ENCODE measurements at regions not wholly inside any gene's neighbourhood (a gene's known extent, or its start where the extent isn't known, plus 50 kb on each side); places are given as distances from the start of the nearest gene placed in this dataset.

DNA sequence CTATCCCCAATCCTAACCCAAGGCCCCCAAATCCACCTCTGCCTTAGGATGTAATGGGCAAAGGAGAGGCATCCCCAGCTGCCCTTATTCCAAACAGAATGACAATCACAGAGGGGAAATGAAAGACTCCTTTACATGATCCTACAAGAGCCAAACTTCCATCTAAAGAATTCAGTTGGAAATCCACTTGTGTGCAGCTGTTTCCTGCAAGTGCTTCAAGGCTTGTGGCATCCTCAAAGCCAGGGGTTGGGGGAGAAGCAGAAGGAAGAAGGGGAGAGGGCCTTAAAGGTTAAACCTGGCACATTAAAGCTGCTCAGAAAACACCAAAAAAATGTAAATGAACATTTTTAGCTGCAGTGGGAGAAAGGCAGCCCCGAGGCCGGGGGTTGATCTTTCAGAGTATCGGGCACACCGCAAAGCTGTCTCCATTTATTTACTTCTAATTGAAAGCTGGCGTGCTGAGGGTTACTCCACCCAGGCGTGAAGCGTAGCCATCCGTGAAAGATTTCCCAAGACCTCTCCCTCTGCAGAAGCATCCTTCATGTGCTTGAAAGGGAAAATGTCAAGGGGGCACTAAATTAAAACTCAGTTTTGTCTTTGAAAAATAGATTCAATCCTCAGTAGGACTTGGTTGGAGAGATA, 217.8 kb downstream of the SHQ1 start:
- 0 out of 2 replicates have a peak, but pooled peaks cover 5% of the 10 kb centered on the region for H3K27me3 ChIP-seq
- no peaks in the 10 kb centered on the region for H3K36me3 ChIP-seq
- peak overlapping the region; percentile 19; the same call in 1 of the 2 replicates for H3K27ac ChIP-seq
- peaks cover 54% of the 10 kb centered on the region for H3K4me1 ChIP-seq
- peak; percentile 93 for TF ChIP-seq Cebpa-rat (IDR thresholded peaks at IDR 0.05)
- H3K9ac ChIP-seq: no peak overlapping the region; the same call in 1 of the 2 replicates
- H3K4me3 ChIP-seq: no peak overlapping the region
- peak overlapping the region; percentile 89 for H3K4me2 ChIP-seq
- peaks cover 8% of the 10 kb centered on the region for H3K9me3 ChIP-seq
- H4K20me1 ChIP-seq: no peaks in the 10 kb centered on the region

GRCh38 chr3:72629191-72629631, 219.0 kb downstream of the SHQ1 start:
- Histone ChIP-seq H3K9ac (no peak overlapping the region), H3K4me3 (no peak overlapping the region), H3K36me3 (no peaks in the 10 kb centered on the region), H3K9me3 (peaks cover 8% of the 10 kb centered on the region), H4K20me1 (no peaks in the 10 kb centered on the region), H3K4me1 (peaks cover 54% of the 10 kb centered on the region), H3K27ac (no peak overlapping the region), H3K27me3 (no peaks in the 10 kb centered on the region), H3K4me2 (peak overlapping the region; percentile 89)
- no peak for TF ChIP-seq Cebpa-rat (IDR thresholded peaks at IDR 0.05)

- H4K20me1 ChIP-seq: no peaks in the 10 kb centered on the region
- H3K4me2 ChIP-seq: peak overlapping the region; percentile 89
- H3K4me1 ChIP-seq: peaks cover 54% of the 10 kb centered on the region
- H3K27ac ChIP-seq: peak overlapping the region; percentile 32; the same call in 1 of the 2 replicates
- no peak overlapping the region for H3K4me3 ChIP-seq
- no peaks in the 10 kb centered on the region for H3K27me3 ChIP-seq
- H3K9me3 ChIP-seq: peaks cover 8% of the 10 kb centered on the region
- no peak for TF ChIP-seq Cebpa-rat (IDR thresholded peaks at IDR 0.05)
- H3K9ac ChIP-seq: no peak overlapping the region
- H3K36me3 ChIP-seq: no peaks in the 10 kb centered on the region
Measured at GRCh38 chr3:72628065-72628464, 220.2 kb downstream of the SHQ1 start.

GRCh38 chr3:72627271-72627670, 221.0 kb downstream of the SHQ1 start:
- H3K9me3 ChIP-seq: peaks cover 7% of the 10 kb centered on the region
- H4K20me1 ChIP-seq: no peaks in the 10 kb centered on the region
- no peaks in the 10 kb centered on the region for H3K36me3 ChIP-seq
- 0 out of 2 replicates have a peak overlapping the region, but pooled peaks have one; percentile 31 for H3K27ac ChIP-seq
- H3K4me1 ChIP-seq: peaks cover 54% of the 10 kb centered on the region
- no peak for TF ChIP-seq Cebpa-rat (IDR thresholded peaks at IDR 0.05)
- no peak overlapping the region for H3K4me3 ChIP-seq
- no peaks in the 10 kb centered on the region for H3K27me3 ChIP-seq
- 0 out of 2 replicates have a peak overlapping the region, but pooled peaks have one; percentile 1 for H3K9ac ChIP-seq
- peak overlapping the region; percentile 89 for H3K4me2 ChIP-seq

DNA sequence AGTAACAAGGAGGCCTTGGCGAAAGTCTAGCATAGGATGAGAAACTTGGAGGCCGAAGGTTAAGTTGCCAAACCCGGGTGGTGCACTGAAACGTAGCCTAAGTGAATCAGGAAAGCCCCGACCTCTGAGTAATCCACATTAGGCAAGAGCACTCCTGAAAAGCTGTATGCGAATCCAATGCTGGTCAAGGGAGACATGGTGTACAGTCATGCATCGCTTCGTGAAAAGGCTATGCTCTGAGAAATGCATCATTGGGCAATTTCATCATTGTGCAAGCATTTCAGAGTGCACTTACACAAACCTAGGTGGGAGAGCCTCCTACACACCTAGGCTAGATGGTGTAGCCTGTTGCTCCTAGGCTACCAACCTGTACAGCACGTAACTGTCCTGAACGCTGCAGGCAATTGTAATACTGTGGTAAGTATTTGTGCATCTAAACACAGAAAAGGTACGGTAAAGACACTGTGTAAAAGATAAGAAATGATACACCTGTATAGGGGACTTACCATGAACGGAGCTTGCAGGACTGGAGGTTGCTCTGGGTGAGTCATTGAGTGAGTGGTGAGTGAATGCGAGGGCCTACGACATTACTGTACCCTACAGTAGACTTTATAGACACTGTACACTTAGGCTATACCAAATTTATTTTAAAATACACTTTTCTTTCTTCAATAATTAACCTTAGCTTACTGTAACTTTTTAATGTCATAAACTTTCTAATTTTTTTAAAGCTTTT, 222.5 kb downstream of the SHQ1 start:
- no peak for TF ChIP-seq Cebpa-rat (IDR thresholded peaks at IDR 0.05)
- H3K4me2 ChIP-seq: no peak overlapping the region
- H3K27me3 ChIP-seq: no peaks in the 10 kb centered on the region
- no peak overlapping the region for H3K27ac ChIP-seq
- no peak overlapping the region for H3K9ac ChIP-seq
- no peak overlapping the region for H3K4me3 ChIP-seq
- H4K20me1 ChIP-seq: no peaks in the 10 kb centered on the region
- H3K4me1 ChIP-seq: peaks cover 42% of the 10 kb centered on the region
- H3K9me3 ChIP-seq: no peaks in the 10 kb centered on the region
- H3K36me3 ChIP-seq: no peaks in the 10 kb centered on the region

DNA sequence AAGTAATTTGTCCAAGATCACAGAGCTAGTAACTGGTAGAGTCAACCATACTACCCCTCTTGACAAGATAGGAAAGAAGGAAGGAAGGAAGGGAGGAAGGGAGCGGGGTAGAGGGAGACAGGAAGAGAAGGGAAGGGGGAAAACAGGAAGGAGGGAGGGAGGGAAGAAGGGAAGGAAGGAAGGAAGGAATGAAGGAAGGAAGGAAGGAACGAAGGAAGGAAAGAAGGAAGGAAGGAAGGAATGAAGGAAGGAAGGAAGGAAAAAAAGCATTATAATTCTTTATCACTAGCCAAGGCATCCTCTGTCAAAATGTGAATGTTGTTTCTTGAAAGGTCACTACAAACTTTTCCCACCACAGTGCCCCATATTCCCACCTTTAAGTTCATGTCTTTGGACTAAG, 223.6 kb downstream of the SHQ1 start:
- H3K4me3 ChIP-seq: no peak overlapping the region
- no peak overlapping the region for H3K4me2 ChIP-seq
- H3K4me1 ChIP-seq: peaks cover 31% of the 10 kb centered on the region
- H3K9me3 ChIP-seq: no peaks in the 10 kb centered on the region
- no peaks in the 10 kb centered on the region for H3K36me3 ChIP-seq
- no peak overlapping the region for H3K27ac ChIP-seq
- H3K9ac ChIP-seq: no peak overlapping the region
- H4K20me1 ChIP-seq: no peaks in the 10 kb centered on the region
- no peaks in the 10 kb centered on the region for H3K27me3 ChIP-seq
- TF ChIP-seq Cebpa-rat (IDR thresholded peaks at IDR 0.05): no peak

DNA sequence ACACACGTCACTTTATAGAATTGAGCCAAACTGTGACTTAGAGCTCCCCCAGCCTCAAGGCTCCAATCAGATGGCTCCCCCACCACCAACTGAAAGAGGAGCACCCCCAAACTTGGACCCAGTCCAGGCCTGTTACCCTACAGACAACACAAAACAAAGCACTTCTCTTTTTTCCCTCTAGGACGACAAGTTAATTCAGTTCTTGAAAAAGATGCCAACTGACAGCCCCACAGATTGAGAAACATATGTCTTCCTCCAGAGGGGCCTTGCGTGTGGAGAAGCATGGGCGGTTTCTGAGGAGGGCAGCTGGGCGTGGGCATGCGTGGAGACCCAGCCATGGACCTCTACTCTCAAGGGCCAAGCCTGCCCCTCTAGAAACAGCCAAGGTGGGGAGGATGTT, 229.5 kb downstream of the SHQ1 start:
- peak overlapping the region; percentile 62 for H3K4me2 ChIP-seq
- no peak overlapping the region for H3K9ac ChIP-seq
- no peak overlapping the region for H3K4me3 ChIP-seq
- no peak for TF ChIP-seq Cebpa-rat (IDR thresholded peaks at IDR 0.05)
- no peaks in the 10 kb centered on the region for H3K36me3 ChIP-seq
- H3K9me3 ChIP-seq: 0 out of 2 replicates have a peak, but pooled peaks cover 5% of the 10 kb centered on the region
- H3K4me1 ChIP-seq: peaks cover 55% of the 10 kb centered on the region
- no peaks in the 10 kb centered on the region for H4K20me1 ChIP-seq
- no peaks in the 10 kb centered on the region for H3K27me3 ChIP-seq
- peak overlapping the region; percentile 24; the same call in 1 of the 2 replicates for H3K27ac ChIP-seq

- no peaks in the 10 kb centered on the region for H3K27me3 ChIP-seq
- peaks cover 56% of the 10 kb centered on the region for H3K4me1 ChIP-seq
- H3K9ac ChIP-seq: no peak overlapping the region
- no peak overlapping the region for H3K27ac ChIP-seq
- TF ChIP-seq Cebpa-rat (IDR thresholded peaks at IDR 0.05): no peak
- no peaks in the 10 kb centered on the region for H3K36me3 ChIP-seq
- H3K4me3 ChIP-seq: no peak overlapping the region
- H3K9me3 ChIP-seq: 0 out of 2 replicates have a peak, but pooled peaks cover 5% of the 10 kb centered on the region
- peak overlapping the region; percentile 62 for H3K4me2 ChIP-seq
- H4K20me1 ChIP-seq: no peaks in the 10 kb centered on the region
Measured at GRCh38 chr3:72617424-72618024, 230.7 kb downstream of the SHQ1 start.

DNA sequence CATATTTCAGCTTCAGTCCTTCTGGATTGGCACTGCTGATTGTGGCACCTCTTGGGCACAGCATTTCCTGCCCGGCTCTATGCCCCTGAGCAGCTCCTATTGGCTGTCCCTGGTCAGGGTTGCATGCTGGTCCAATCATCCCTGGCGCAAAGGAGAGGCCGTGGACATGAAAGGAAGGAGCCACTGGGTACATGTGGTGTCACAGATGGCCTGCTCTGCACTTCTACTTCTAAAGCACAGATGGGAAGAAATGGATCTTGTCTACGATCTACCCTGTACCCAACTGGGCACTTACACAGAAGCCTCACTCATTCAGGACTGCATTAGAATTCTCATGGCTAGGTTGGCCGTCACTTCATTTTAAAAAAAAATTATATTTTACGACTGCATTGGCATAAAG, 232.5 kb downstream of the SHQ1 start:
- H3K9me3 ChIP-seq: 0 out of 2 replicates have a peak, but pooled peaks cover 5% of the 10 kb centered on the region
- H3K36me3 ChIP-seq: no peaks in the 10 kb centered on the region
- no peak overlapping the region for H3K9ac ChIP-seq
- H3K4me2 ChIP-seq: peak overlapping the region; percentile 66
- no peaks in the 10 kb centered on the region for H3K27me3 ChIP-seq
- peaks cover 56% of the 10 kb centered on the region for H3K4me1 ChIP-seq
- no peak overlapping the region for H3K4me3 ChIP-seq
- TF ChIP-seq Cebpa-rat (IDR thresholded peaks at IDR 0.05): no peak
- H3K27ac ChIP-seq: no peak overlapping the region
- no peaks in the 10 kb centered on the region for H4K20me1 ChIP-seq

DNA sequence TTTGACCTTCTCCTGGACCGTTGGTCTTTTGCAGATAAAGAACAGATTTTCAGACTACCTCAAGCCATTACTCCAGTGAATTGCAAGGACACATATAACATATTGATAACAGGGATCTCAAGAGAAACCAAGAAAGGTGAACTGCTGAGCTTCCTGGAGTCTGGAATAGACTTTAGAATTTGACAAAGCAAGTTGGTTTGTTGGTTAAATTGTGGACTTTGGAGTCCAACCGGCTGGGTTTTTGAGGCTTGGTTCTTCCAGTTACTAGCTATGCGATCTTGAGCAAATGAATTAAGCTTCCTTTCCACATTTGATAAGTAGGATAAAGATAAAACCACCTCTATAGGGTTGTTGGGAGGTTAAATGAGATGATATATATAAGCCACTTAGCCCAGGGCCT, 233.1 kb downstream of the SHQ1 start:
- Histone ChIP-seq H3K27ac (no peak overlapping the region), H3K9ac (no peak overlapping the region), H3K4me1 (peaks cover 56% of the 10 kb centered on the region), H3K4me2 (peak overlapping the region; percentile 66), H3K9me3 (0 out of 2 replicates have a peak, but pooled peaks cover 5% of the 10 kb centered on the region), H4K20me1 (no peaks in the 10 kb centered on the region), H3K27me3 (no peaks in the 10 kb centered on the region), H3K4me3 (no peak overlapping the region), H3K36me3 (no peaks in the 10 kb centered on the region)
- no peak for TF ChIP-seq Cebpa-rat (IDR thresholded peaks at IDR 0.05)

All from BLaER1 (cell line).